HG03175 (cell line): ENCODE measurements at regions not wholly inside any gene's neighbourhood (a gene's known extent, or its start where the extent isn't known, plus 50 kb on each side); places are given as distances from the start of the nearest gene placed in this dataset.

Experiments
- ATAC-seq: cut with Tn5 transposase; IDR thresholded peaks from one replicate; pipeline ENCODE4 v1.9.1; 2021; ENCODE audit warnings: mild to moderate bottlenecking, moderate library complexity; ENCODE audit not compliant: unreplicated experiment

GRCh38 chr11:76298255-76298654, 82.7 kb downstream of the THAP12 start:
- ATAC-seq: no peak

DNA sequence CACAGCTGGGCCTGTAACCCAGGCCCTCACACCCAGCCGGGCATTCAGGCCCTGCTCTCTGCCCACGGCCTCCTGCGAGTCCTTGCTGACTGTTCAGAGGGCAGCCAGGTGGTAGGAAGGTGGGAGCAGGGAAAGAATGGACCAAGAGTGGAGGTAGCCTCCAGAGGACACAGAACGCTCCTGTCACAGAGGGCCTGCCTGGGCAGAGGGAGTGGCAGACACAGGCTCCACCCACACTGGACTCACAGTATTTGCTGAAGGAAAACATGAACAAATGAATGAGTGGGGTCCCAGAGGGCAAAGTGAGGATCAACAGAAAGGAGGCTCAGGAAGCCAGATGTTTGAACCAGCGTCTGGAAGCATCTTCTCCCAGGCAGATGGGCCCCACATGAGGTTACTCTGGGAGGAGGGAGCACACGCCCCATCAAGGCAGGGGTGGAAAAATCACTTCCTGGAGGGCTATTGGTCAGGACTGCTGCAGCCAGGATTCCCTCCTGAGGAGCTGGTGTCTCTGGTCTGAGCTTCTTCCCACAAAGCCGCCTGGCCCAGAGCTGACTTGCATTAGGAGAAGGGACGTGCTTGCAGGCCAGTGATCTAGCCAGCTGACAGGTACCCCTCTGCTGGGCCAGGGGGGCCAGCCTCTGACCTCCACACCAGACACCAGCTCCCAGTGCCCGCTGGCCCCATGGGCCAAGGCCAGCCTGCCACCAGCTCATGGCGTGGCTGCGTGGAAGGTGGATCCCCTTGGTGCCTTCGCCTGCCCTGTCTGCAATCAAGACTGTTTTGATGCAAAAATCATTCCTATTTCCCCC, 84.0 kb downstream of the THAP12 start:
- no peak for ATAC-seq

DNA sequence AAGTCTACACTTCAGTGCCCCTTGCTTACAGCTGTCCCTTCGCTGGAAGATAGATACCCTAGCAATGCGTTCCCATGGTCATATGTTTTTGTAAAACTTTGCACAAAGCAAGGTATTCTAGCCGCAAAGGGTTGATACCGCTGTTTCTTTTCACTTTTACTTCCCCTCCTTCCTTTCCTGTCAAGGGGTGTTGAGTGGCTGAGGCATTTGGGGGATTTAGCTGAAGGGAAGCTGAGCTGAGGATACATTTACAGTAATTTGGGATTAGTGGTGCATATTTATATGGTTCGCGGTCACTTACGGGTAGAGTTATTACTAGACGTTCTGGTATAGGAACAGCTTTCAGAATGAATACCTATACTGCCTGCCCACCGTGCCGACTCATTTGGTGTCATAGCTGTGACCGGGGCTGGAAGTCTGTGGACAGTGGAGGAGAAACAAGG, 86.9 kb upstream of the WNT11 start:
- peak; percentile 61 for ATAC-seq

- no peak for ATAC-seq
These were observed 86.4 kb upstream of the WNT11 start for GRCh38 chr11:76292583-76293188.

GRCh38 chr11:76291576-76292526, 85.5 kb upstream of the WNT11 start:
- ATAC-seq: no peak

GRCh38 chr11:76288166-76288980, 82.1 kb upstream of the WNT11 start:
- no peak for ATAC-seq

GRCh38 chr11:76287227-76287626, 80.9 kb upstream of the WNT11 start:
- ATAC-seq: no peak

- ATAC-seq: no peak
These were observed 79.2 kb upstream of the WNT11 start for GRCh38 chr11:76285397-76286104.

DNA sequence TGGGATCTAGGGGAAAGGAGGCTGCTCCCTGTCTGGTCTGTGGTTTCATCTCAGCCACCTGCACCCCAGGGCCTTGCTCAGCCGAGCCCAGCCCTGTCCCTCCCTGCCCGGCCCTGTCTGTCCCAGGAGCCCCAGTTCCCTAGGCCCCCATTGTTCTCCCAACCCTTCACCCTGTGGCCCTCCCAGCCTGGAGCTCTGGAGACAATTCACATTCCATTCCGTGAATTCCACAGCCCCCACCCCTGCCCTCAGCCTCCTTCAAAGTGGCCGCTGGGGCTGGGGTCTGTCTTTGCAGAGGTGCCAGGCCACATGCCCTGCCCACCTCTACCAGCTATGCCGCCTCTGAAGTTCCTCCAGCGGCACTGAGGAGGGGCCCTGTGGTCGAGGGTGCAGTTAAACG, 77.9 kb upstream of the WNT11 start:
- ATAC-seq: no peak

- no peak for ATAC-seq
These were observed 76.7 kb upstream of the WNT11 start for GRCh38 chr11:76282811-76283595.

GRCh38 chr11:76282172-76282571, 75.9 kb upstream of the WNT11 start:
- no peak for ATAC-seq

DNA sequence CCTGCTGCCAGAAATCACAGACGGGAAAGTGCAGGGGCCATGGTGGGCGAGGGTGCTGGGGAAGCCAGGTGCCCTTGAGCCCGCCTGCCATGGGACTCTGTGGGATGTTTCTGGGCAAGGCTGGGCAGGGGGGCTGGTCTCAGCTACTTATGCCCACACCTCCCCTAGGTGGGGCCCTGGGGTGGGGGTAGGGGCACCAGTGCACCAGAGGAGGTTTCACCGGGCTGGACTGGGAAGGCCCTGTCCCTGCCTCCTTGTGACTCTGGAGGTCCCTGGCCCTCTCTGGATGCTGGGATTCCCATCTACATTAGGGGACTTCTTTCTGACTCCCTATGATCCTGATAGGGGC, 75.2 kb upstream of the WNT11 start:
- ATAC-seq: no peak

DNA sequence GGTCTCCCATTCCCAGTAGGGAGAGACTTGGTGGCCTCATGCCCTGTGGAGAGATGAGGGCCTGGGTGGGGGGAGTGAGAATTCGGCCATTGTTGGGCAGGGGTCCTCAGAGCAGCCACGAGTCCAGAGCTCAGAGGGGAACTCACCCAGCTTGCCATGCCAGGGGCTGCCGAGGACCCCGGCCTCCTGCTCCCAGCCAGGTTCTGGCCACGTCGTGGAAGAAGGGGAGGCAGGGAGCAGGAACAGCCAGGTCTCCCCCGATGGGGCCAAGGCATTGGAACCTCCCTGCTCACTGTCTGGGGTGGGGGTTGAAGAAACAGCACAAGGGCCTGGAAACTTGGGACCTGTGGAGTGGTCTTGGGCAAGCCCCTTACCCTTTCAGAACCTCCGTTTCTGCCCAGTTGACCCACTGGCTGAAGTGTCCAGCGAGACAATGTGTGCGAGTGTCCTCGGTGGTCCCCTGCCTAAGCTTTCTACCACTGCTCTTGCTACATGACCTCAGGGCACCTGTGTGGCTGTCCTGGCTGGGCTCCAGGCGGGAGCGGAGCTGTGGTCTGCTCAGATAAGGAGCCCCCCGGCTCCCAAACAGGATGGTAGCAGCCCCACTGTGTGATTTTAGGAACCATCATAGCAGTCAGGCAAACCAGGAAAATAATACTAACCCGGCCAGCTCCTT, 74.7 kb upstream of the WNT11 start:
- no peak for ATAC-seq

DNA sequence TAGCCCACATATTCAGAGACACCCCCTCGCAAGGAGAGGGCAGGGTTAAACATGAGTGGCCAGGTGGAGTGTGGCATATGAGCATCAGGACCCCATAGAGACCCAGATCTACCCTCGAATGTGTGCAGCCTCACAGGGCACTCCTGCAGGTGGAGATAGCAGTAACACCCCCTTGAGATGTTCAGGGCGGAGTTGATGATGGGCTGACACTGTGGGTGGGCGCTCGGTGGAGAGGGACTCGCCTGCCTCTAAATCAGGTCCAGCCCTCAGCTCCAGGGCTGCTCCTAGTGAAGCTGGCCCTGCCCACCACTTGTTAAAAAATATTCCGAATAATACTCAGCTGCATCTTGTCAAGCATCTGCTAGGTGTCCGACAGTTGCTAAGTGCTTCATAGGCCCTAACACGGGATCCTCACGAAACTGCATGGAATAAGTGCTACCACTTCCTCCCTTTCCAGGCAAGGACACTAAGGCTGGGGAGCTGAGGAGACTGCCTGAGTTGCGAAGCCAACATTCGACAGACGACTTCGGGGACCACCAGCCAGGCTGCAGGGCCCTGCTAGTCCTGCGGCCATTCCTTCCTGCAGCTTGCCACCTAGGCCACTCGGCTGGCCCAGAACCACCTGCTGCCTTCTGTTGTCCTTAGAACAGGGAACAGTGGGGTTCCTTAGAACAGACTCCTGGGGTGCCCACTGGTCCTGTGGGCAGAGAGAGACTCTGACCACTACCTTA, 74.0 kb upstream of the WNT11 start:
- no peak for ATAC-seq

GRCh38 chr11:76279646-76280045, 73.3 kb upstream of the WNT11 start:
- ATAC-seq: no peak

DNA sequence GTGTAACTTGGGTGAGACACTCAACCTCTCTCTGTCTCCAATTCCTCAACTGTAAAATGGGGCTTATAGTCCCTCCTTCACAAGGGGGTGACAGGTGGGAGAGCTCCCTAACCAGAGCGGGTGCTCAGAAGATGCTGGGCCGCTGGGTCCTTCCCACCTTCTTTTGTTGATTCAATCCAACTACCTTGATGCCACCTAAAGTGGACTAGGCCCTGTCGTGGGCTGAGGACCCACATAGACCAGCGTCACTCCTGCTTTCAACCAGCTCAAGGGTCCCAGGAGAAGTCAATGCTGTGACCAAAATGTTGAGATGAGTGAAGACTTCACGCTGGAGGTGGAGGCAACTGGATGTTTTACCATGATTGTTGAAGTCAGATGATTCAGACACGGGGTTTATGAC, 72.7 kb upstream of the WNT11 start:
- no peak for ATAC-seq

GRCh38 chr11:76278526-76278925, 72.2 kb upstream of the WNT11 start:
- no peak for ATAC-seq
